GM12878 (cell line): ENCODE measurements at regions not wholly inside any gene's neighbourhood (a gene's known extent, or its start where the extent isn't known, plus 50 kb on each side); places are given as distances from the start of the nearest gene placed in this dataset.

Source experiments
- ATAC-seq: fragments of 200-7000 bp; cut with Tn5 transposase; 3 replicates; pipeline ENCODE4 v1.9.1; 2020; ENCODE audit warnings: mild to moderate bottlenecking, moderate library complexity
- BruUV-seq: library from RNA; stranded (reverse); fragments of 400-500 nt; replicated peaks from 2 replicates; lab custom pipeline; 2021; lab: Mats Ljungman, UMichigan
- CTCF ChIA-PET: fragments of 300-600 bp; sonication (Branson Sonifier 250); formaldehyde crosslinking; extraction: SDS; loops from one replicate; lab custom pipeline; 2021; ENCODE audit warnings: inconsistent platforms; lab: Yijun Ruan, JAX
- POLR2A ChIA-PET: fragments of 350-600 bp; formaldehyde crosslinking; extraction: SDS; loops from one replicate; lab custom pipeline; 2021; ENCODE audit warnings: inconsistent platforms; lab: Charles Lee
- RAD21 ChIA-PET: fragments of 300-600 bp; sonication (Branson Sonifier 250); formaldehyde crosslinking; loops from one replicate; lab custom pipeline; 2023; ENCODE audit warnings: antibody characterized with exemption; ENCODE audit not compliant: unreplicated experiment; lab: Charles Lee
- SMC1A ChIA-PET: fragments of 300-600 bp; sonication (Branson Sonifier 250); formaldehyde crosslinking; loops from one replicate; lab custom pipeline; 2023; ENCODE audit not compliant: unreplicated experiment, uncharacterized antibody; lab: Charles Lee
- DNase-seq: peaks from one replicate; pipeline ENCODE4 v3.0.0-alpha.2; 2011; ENCODE audit warnings: low read depth, low spot score
- FAIRE-seq: peaks from 3 replicates; lab custom pipeline; 2011; peaks lifted over from hg19 to GRCh38; lab: Jason Lieb, UNC
- H2AFZ ChIP-seq: 2 replicates; pipeline ENCODE4 v1.6.0; 2011; ENCODE audit warnings: low read depth, low read length, control low read depth; ENCODE audit not compliant: control insufficient read depth
- H3K27ac ChIP-seq: 2 replicates; pipeline ENCODE4 v1.5.1; 2011; ENCODE audit warnings: control low read depth; ENCODE audit not compliant: control insufficient read depth, insufficient read depth
- H3K27me3 ChIP-seq, 2 experiments: replicated peaks in 1 of 2; 2 replicates each; pipeline versions ENCODE4 v1.6.0 to v1.6.1; 2011; ENCODE audit warnings: low read length in 1 of 2; ENCODE audit not compliant: control insufficient read depth in 2 of 2, insufficient read depth in 2 of 2
- H3K36me3 ChIP-seq, 2 experiments: 2 replicates each; pipeline ENCODE4 v1.5.1; 2011; ENCODE audit warnings: low read length in 1 of 2; ENCODE audit not compliant: control insufficient read depth in 2 of 2, insufficient read depth in 2 of 2
- H3K4me1 ChIP-seq: 2 replicates; pipeline ENCODE4 v1.6.1; 2011; ENCODE audit warnings: mild to moderate bottlenecking, low read length, moderate library complexity, mixed read lengths; ENCODE audit not compliant: control insufficient read depth, insufficient read depth
- H3K4me2 ChIP-seq: 2 replicates; pipeline ENCODE4 v1.6.0; 2011; ENCODE audit warnings: control low read depth; ENCODE audit not compliant: control insufficient read depth, insufficient read depth
- H3K4me3 ChIP-seq: fragments of 200-600 bp; sonication (generic); 2 replicates; pipeline ENCODE4 v1.5.1; 2016
- H3K79me2 ChIP-seq: 2 replicates; pipeline ENCODE4 v1.6.0; 2011; ENCODE audit warnings: low read length; ENCODE audit not compliant: control insufficient read depth, insufficient read depth
- H3K9ac ChIP-seq: 2 replicates; pipeline ENCODE4 v1.8.0; 2011; ENCODE audit warnings: low read length, control low read depth, mixed read lengths; ENCODE audit not compliant: control insufficient read depth, insufficient read depth
- H3K9me3 ChIP-seq: replicated peaks from 3 replicates; pipeline ENCODE4 v1.5.1; 2011; ENCODE audit warnings: mild to moderate bottlenecking, low read length; ENCODE audit not compliant: control insufficient read depth, insufficient read depth
- H4K20me1 ChIP-seq: 2 replicates; pipeline ENCODE4 v1.6.0; 2011; ENCODE audit not compliant: control insufficient read depth, insufficient read depth
- CREB1 ChIP-seq: IDR thresholded peaks from 2 replicates; pipeline ENCODE4 v1.6.1; 2012; ENCODE audit warnings: low read depth, mild to moderate bottlenecking, inconsistent platforms
- NR2C2 ChIP-seq: IDR thresholded peaks from 2 replicates; pipeline ENCODE4 v1.6.1; 2011; ENCODE audit warnings: borderline replicate concordance, low read depth; ENCODE audit not compliant: control insufficient read depth, insufficient read length
- PKNOX1 ChIP-seq: fragments of 450-650 bp; IDR thresholded peaks from 2 replicates; pipeline ENCODE4 v1.6.1; 2016; ENCODE audit warnings: mild to moderate bottlenecking
- RUNX3 ChIP-seq: IDR thresholded peaks from 2 replicates; pipeline ENCODE4 v1.6.1; 2012; ENCODE audit warnings: low read length, inconsistent platforms
- WGBS: methylation state at CpG from one replicate; pipeline ENCODE4 v1.1.6; 2016; ENCODE audit warnings: low lambda C conversion rate; ENCODE audit not compliant: insufficient replicate concordance, insufficient coverage; ENCODE audit errors: missing lambda C conversion rate; 5-methylcytosine and 5-hydroxymethylcytosine counted together
- in situ Hi-C: fragments of 300-500 bp; cut with MboI; formaldehyde crosslinking; loops from 9 replicates; pipeline ENCODE4 v1.14.3; 2018; ENCODE audit warnings: mixed read lengths
- intact Hi-C: fragments of 100-400 bp; cut with micrococcal nuclease; formaldehyde crosslinking; loops from one replicate; pipeline ENCODE4 v1.14.2; 2022; ENCODE audit not compliant: unreplicated experiment

- Histone ChIP-seq H3K4me2 (no peak overlapping the region), H4K20me1 (no peaks in the 10 kb centered on the region), H2AFZ (no peak overlapping the region)
- TF ChIP-seq NR2C2 = no peak
- no peak for TF ChIP-seq CREB1
- TF ChIP-seq RUNX3 = 0 out of 2 replicates have a peak, but pooled peaks have one; percentile 13
- peak; percentile 28; the same call in 1 of the 2 replicates for TF ChIP-seq PKNOX1
- TF ChIP-seq, all 136 proteins: peak for 2
- BruUV-seq = no TSS peak
- peaks cover 3% of the 10 kb centered on the region; the same call in 1 of the 2 replicates for H3K4me1 ChIP-seq
- H3K9ac ChIP-seq = no peak overlapping the region
- no peaks in the 10 kb centered on the region for H3K27me3 ChIP-seq
- SMC1A ChIA-PET = interaction anchor here (1.5 to 2.6 kb wide), 4 partner anchors 25 to 48 kb away, joined by 3 to 13 read pairs (median 7); no protein-coding TSS in a partner anchor
- FAIRE-seq (no peak), DNase-seq (no peak), ATAC-seq (no peak)
- H3K4me3 ChIP-seq = no peak overlapping the region
- WGBS = 81% methylated on average over 13 of the region's 13 CpGs
- no peaks in the 10 kb centered on the region for H3K79me2 ChIP-seq
- no peaks in the 10 kb centered on the region; the same call in 2 of the 3 replicates for H3K9me3 ChIP-seq
- no peak overlapping the region for H3K27ac ChIP-seq
- H3K36me3 ChIP-seq = no peaks in the 10 kb centered on the region
- intact Hi-C loops (no loop called here), in situ Hi-C loops (loop anchor here (25.0 kb wide), 1 partner anchor 1425 kb away; no protein-coding TSS in a partner anchor)
- RAD21 ChIA-PET = interaction anchor here (1.1 to 1.3 kb wide), 2 partner anchors 10 to 47 kb away, joined by 3 to 4 read pairs; no protein-coding TSS in a partner anchor
- CTCF ChIA-PET = interaction anchor here (0.6 to 2.0 kb wide), 5 partner anchors 9 to 185 kb away, joined by 3 to 6 read pairs (median 3); no protein-coding TSS in a partner anchor
- POLR2A ChIA-PET = no interaction called here
Measured at GRCh38 chr1:25011943-25012638, 82.0 kb upstream of the RUNX3 start.
